Mucosa of rectum (tissue), 2 donors: ENCODE measurements at regions not wholly inside any gene's neighbourhood (a gene's known extent, or its start where the extent isn't known, plus 50 kb on each side); places are given as distances from the start of the nearest gene placed in this dataset.

Experiments
- H3K27ac ChIP-seq, 2 donors: one replicate each; pipeline ENCODE4 v1.7.0; 2013; ENCODE audit warnings: inconsistent platforms in 2 of 2, low read depth in 2 of 2, low read length in 2 of 2
- H3K27me3 ChIP-seq, 2 donors: one replicate each; pipeline ENCODE4 v1.7.0; 2013; ENCODE audit warnings: low read length in 2 of 2; ENCODE audit not compliant: control insufficient read depth in 2 of 2, insufficient read depth in 2 of 2
- H3K36me3 ChIP-seq, 2 donors: one replicate each; pipeline ENCODE4 v1.7.0; 2013; ENCODE audit warnings: low read length in 2 of 2; ENCODE audit not compliant: control insufficient read depth in 2 of 2, insufficient read depth in 2 of 2
- H3K4me1 ChIP-seq, 2 donors: one replicate each; pipeline ENCODE4 v1.7.0; 2013; ENCODE audit warnings: low read length in 2 of 2, mild to moderate bottlenecking in 1 of 2; ENCODE audit not compliant: control insufficient read depth in 2 of 2, insufficient read depth in 2 of 2
- H3K4me3 ChIP-seq, 2 donors: one replicate each; pipeline ENCODE4 v1.7.0; 2013; ENCODE audit warnings: low read length in 2 of 2
- H3K9ac ChIP-seq, 2 donors: one replicate each; pipeline ENCODE4 v1.7.0; 2013; ENCODE audit warnings: low read length in 2 of 2, low read depth in 1 of 2, mild to moderate bottlenecking in 1 of 2
- H3K9me3 ChIP-seq, 2 donors: one replicate each; pipeline ENCODE4 v1.7.0; 2013; ENCODE audit warnings: low read length in 2 of 2; ENCODE audit not compliant: control insufficient read depth in 2 of 2
- donor health status: healthy.
- donor health status: Normal muscosa, but diverticular disease.

DNA sequence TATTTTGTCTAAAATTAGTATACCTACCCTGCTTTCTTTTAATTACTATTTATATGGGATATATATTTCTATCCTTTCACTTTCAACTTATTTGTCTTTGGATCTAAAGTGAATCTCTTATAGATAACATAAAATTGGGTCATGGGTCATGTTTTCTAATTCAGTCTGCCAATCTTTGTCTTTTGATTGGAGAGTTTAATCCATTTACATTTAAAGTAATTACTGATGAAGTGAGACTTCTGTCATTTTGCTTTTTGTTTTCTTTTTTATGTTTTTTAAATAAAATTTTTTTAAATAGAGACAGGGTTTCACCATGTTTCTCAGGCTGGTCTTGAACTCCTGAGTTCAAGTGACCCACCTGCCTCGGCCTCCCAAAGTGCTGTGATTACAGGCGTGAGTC is 50.5 kb upstream of the PRDM1 start:
- H3K27ac ChIP-seq, result no peak overlapping the region
- no peaks in the 10 kb centered on the region for H3K36me3 ChIP-seq
- no peaks in the 10 kb centered on the region for H3K27me3 ChIP-seq
- no peaks in the 10 kb centered on the region for H3K9me3 ChIP-seq
- no peak overlapping the region for H3K4me3 ChIP-seq
- no peaks in the 10 kb centered on the region for H3K4me1 ChIP-seq
- H3K9ac ChIP-seq, result no peak overlapping the region

DNA sequence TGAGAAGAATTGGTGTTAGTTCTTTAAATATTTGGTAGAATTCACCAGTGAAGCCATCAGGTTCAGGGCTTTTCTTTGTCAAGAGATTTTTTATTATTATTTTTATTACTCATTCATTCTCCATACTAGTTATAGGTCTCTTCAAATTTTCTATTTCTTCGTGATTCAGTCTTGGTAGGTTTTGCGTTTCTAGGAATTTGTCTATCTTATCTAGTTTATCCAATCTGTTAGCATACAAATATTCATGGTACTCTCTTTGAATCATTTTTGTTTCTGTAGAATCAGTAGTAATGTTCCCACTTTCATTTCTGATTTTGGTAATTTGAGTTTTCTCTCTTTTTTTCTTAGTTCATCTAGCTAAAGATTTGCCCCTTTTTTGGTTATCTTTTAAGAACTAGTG is 52.3 kb upstream of the PRDM1 start:
- Histone ChIP-seq H3K4me3 (no peak overlapping the region), H3K36me3 (no peaks in the 10 kb centered on the region), H3K27me3 (no peaks in the 10 kb centered on the region), H3K4me1 (no peaks in the 10 kb centered on the region), H3K27ac (no peak overlapping the region), H3K9ac (no peak overlapping the region), H3K9me3 (no peaks in the 10 kb centered on the region)

DNA sequence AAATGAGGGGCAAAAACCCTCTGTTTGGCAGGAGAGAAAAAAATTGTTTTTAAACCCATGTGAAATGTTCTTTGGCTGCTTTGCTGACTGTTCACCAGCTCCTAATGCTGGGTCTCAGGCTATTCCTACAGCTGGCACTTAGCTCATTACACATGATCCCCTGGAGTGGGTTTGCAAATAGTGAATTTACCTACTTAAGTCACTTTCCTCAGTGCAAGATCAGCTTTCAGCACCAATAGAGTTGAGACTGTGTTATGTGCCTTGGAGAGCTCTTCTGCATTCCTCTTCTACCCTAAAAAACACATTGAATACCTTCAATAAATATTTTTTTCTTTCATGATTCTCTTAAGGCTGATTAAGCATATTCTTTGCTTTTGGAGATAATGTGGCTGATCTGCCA is 58.4 kb upstream of the PRDM1 start:
- no peak overlapping the region for H3K4me3 ChIP-seq

DNA sequence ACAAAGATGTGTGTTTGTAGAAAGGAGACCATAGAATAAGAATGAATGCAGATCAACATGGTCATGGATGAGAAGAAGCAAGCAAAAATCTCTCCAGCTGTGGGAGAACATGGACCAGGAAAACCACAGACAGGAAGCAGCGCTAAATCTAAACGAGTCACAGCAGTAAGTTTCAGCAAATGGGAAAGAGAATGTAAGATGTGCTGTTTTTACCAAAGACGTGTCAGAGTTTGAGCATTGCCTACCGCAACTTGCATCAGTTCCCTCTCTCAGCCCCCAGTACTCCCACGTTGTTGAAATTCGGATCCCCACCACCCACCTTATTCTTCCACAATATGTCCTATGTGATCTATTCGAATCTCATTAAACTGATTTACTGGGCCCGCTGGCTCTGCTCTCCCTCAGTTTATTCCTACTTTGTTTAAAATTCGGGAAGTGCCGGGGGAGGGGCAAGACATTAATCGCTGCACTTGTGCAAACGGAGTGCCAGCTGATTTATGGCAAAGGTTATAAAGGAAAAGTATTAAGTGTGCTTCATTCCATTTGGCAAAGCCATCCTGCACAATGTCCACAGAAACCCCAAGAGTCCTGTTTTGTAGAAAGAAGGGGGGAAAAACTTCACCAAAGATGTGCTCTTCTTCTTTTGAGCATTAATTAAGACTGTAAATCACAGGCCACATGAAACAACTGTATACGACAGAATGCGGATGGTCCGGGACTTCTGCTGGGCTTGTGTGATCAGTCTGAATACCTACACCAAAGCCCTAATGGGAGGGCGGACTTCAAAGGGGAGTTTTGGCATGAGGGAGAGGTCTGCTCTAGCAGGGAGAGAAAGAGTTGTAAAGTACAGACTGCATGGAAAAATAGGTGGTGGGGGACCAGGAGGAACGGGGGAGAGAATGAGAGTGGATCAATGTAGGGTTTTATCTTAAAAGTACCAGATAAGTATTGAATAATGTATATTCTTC is 59.1 kb upstream of the PRDM1 start:
- Histone ChIP-seq H3K4me1 (no peaks in the 10 kb centered on the region), H3K4me3 (peak overlapping the region; percentile 5 to 26), H3K27ac (no peak overlapping the region)

More for the DNA sequence above, 58.4 kb upstream of the PRDM1 start:
- Histone ChIP-seq H3K4me1 (no peaks in the 10 kb centered on the region), H3K9ac (no peak overlapping the region), H3K9me3 (no peaks in the 10 kb centered on the region), H3K27ac (no peak overlapping the region), H3K27me3 (no peaks in the 10 kb centered on the region), H3K36me3 (no peaks in the 10 kb centered on the region)

DNA sequence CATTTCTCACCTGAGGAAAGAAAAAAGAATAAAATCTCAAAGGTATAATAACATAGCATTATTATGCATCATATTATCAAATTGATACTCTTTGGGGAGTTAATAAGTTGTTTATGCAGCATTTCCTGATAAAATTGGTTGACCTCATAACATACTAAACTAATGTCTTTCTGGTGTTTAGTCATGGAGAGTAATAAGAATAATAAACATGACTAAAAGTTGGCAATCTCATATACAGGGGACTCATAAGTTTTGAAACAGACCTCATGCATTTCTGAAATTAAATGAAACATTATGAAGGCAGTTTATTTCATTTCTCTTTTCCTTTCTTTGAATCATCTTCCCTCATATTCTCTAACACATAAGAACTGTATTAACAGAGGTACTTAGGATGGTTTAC is 60.5 kb upstream of the PRDM1 start:
- no peaks in the 10 kb centered on the region for H3K4me1 ChIP-seq
- no peak overlapping the region for H3K4me3 ChIP-seq
- no peak overlapping the region for H3K9ac ChIP-seq
- no peaks in the 10 kb centered on the region for H3K36me3 ChIP-seq
- no peaks in the 10 kb centered on the region for H3K27me3 ChIP-seq
- no peak overlapping the region for H3K27ac ChIP-seq
- no peaks in the 10 kb centered on the region for H3K9me3 ChIP-seq

More for the DNA sequence above, 59.1 kb upstream of the PRDM1 start:
- H3K9ac ChIP-seq, result peak overlapping the region in 1 of 2 donors; percentile 9
- H3K36me3 ChIP-seq, result no peaks in the 10 kb centered on the region
- H3K27me3 ChIP-seq, result no peaks in the 10 kb centered on the region
- no peaks in the 10 kb centered on the region for H3K9me3 ChIP-seq

DNA sequence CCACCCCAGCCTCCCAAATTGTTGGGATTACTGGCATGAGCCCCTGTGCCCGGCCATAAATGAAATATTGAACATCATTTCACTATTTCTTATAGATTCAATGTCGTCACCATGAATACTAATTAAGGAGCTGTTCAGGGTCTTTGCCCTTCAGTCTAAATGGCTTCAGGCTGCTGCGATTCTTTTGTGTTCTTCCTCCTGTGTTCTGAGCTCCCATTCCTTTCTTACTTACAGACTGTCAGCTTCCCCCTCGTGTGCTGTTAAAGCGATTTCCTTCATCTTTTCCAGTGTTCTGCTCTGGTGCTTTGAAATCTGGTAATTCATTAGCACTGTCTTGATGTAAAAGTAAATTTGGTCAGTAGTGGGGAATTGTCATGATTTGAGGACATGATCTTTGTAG is 63.3 kb upstream of the PRDM1 start:
- Histone ChIP-seq H3K4me3 (no peak overlapping the region), H3K27ac (no peak overlapping the region), H3K27me3 (no peaks in the 10 kb centered on the region), H3K9me3 (no peaks in the 10 kb centered on the region), H3K9ac (no peak overlapping the region), H3K4me1 (no peaks in the 10 kb centered on the region), H3K36me3 (no peaks in the 10 kb centered on the region)

DNA sequence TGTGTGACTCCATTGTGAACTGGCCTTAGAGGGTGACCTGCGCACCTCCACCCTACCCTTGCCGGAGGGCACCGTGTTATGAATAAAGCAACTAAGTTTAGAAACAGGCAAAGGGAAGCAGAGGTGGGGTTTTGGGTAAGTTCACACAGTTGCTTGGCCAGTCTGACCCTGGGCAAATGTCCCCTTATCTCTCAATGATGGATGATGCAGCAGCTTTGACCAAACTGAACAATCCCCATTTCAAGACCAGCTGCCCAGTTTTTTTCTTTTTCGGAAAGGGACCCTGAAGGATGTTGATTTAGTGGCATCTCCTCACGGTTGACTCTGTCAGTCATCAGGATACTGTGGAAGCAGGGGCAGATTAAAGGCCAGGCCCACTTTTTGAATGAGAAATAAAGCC is 68.7 kb upstream of the PRDM1 start:
- Histone ChIP-seq H3K36me3 (no peaks in the 10 kb centered on the region), H3K27me3 (no peaks in the 10 kb centered on the region), H3K9ac (no peak overlapping the region), H3K9me3 (no peaks in the 10 kb centered on the region), H3K27ac (no peak overlapping the region), H3K4me3 (no peak overlapping the region), H3K4me1 (no peaks in the 10 kb centered on the region)

DNA sequence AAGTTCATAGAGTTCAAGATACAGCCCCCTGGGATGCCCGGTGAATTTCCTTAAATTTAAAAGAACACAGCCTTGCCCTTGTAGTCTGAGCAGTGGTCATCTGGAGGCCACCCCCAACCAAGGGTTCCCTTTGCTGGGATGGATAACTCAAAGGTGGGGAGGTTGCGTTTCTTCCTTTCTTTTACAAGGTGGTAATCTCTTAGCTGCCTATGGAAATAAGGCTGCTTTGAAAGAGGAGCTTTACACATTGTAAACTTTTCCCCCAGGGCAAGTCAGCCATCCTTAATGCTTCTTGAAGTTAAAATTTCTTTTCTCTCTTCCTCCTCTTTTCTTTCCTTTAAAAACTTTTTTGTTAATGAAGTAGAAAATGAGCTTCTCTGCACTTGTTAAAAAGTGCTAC is 71.2 kb upstream of the PRDM1 start:
- Histone ChIP-seq H3K4me3 (no peak overlapping the region), H3K36me3 (no peaks in the 10 kb centered on the region), H3K27me3 (no peaks in the 10 kb centered on the region), H3K9ac (no peak overlapping the region), H3K27ac (no peak overlapping the region), H3K4me1 (no peaks in the 10 kb centered on the region), H3K9me3 (no peaks in the 10 kb centered on the region)

DNA sequence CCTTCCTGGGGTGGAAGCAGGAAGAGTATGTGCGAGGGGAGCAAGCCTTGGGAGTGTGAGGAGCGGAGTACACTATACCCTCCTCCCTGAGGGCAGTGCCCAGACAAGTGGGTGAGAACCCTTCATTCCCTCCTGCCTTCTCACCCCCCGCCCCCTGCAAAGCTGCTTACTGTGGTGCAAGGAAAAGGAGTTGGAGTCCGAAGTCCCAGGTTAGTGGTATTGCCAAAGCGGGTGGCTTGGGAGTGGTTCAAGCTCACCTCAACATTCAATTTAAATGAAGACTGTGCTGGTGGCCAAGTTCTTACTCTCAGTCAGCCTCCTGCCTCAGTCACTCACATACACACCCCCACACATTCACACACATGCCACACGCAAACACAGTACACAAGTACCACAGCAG is 74.7 kb upstream of the PRDM1 start:
- no peaks in the 10 kb centered on the region for H3K9me3 ChIP-seq
- H3K4me1 ChIP-seq, result no peaks in the 10 kb centered on the region
- H3K27ac ChIP-seq, result no peak overlapping the region
- H3K4me3 ChIP-seq, result no peak overlapping the region
- H3K36me3 ChIP-seq, result no peaks in the 10 kb centered on the region
- no peaks in the 10 kb centered on the region for H3K27me3 ChIP-seq
- no peak overlapping the region for H3K9ac ChIP-seq

DNA sequence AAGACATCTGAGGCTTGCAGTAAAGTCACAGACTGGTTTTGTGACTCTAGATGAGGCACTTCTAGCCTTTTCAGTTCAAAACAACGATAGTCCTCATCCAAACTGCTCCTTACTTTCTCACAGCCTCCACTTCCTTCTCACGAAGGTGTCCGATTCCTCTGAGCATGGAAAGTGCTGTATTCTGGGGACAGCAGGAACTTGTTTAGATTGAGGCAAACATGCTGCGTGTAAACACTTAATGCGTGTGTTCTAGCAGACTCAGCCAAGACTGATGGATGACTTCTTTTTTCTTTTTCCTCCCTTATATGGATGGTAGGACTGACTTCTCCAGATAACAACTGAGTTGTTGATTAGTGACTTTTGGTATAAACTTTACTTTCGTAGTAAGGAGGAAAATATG is 80.2 kb upstream of the PRDM1 start:
- no peak overlapping the region for H3K4me3 ChIP-seq

More for the DNA sequence above, 80.2 kb upstream of the PRDM1 start:
- no peaks in the 10 kb centered on the region for H3K9me3 ChIP-seq
- H3K27me3 ChIP-seq, result no peaks in the 10 kb centered on the region
- no peak overlapping the region for H3K9ac ChIP-seq
- H3K27ac ChIP-seq, result peak overlapping the region; percentile 38 to 49
- H3K4me1 ChIP-seq, result no peaks in the 10 kb centered on the region
- H3K36me3 ChIP-seq, result no peaks in the 10 kb centered on the region
